Body of pancreas (tissue), 4 donors: ENCODE measurements at regions not wholly inside any gene's neighbourhood (a gene's known extent, or its start where the extent isn't known, plus 50 kb on each side); places are given as distances from the start of the nearest gene placed in this dataset.

Source experiments
- ATAC-seq: fragments of 150-250 bp; one replicate; pipeline ENCODE4 v1.9.1; 2016
- DNase-seq, 4 donors: peaks; one replicate each; pipeline ENCODE4 v3.0.0-alpha.2; 2019
- H3K27ac ChIP-seq, 4 donors: fragments of 200-600 bp; sonication (generic); 1 replicate in 3 of 4; 2 replicates in 1 of 4; pipeline versions ENCODE4 v1.5.1 to v1.6.1; 2016 to 2019; ENCODE audit warnings: mild to moderate bottlenecking in 1 of 4, mixed read lengths in 1 of 4, moderate library complexity in 1 of 4
- H3K27me3 ChIP-seq, 2 donors: fragments of 200-600 bp; sonication (generic); one replicate each; pipeline ENCODE4 v1.6.0; 2016; ENCODE audit warnings: mild to moderate bottlenecking in 1 of 2
- H3K36me3 ChIP-seq, 2 donors: fragments of 200-600 bp; sonication (generic); replicated peaks in 1 of 2; 2 replicates each; pipeline ENCODE4 v1.5.1; 2016; ENCODE audit warnings: low read depth in 2 of 2; ENCODE audit not compliant: insufficient read depth in 1 of 2
- H3K4me1 ChIP-seq: fragments of 200-600 bp; sonication (generic); one replicate; pipeline ENCODE4 v1.6.0; 2016
- H3K4me3 ChIP-seq, 2 donors: fragments of 200-600 bp; sonication (generic); 1 replicate in 1 of 2; 2 replicates in 1 of 2; pipeline ENCODE4 v1.5.1; 2016 to 2019
- H3K9me3 ChIP-seq, 3 donors: fragments of 200-600 bp; sonication (generic); 1 replicate in 2 of 3; 2 replicates in 1 of 3; pipeline ENCODE4 v1.5.1; 2016
- CTCF ChIP-seq, 7 experiments: fragments of 450-650 bp in 4 of 7; fragments of 200-600 bp in 3 of 7; sonication (generic) in 3 of 7; IDR thresholded peaks; one replicate each; pipeline ENCODE4 v1.5.1; 2016 to 2019; ENCODE audit warnings: antibody characterized with exemption in 7 of 7
- POLR2A ChIP-seq, 3 donors: fragments of 450-650 bp; IDR thresholded peaks; one replicate each; pipeline ENCODE4 v1.6.1; 2016; ENCODE audit warnings: antibody characterized with exemption in 3 of 3, mild to moderate bottlenecking in 2 of 3
- WGBS, 2 donors: methylation state at CpG; one replicate each; pipeline ENCODE4 v1.1.5; 2017; 5-methylcytosine and 5-hydroxymethylcytosine counted together
- intact Hi-C: fragments of 100-400 bp; cut with DNase I; formaldehyde crosslinking; loops from one replicate; pipeline ENCODE4 v1.15.1; 2023

GRCh38 chr11:80872116-80872728 is 1431.4 kb upstream of the TENM4 start:
- H3K4me3 ChIP-seq = no peak overlapping the region
- TF ChIP-seq POLR2A (IDR thresholded peaks at IDR 0.05) (no peak), CTCF (IDR thresholded peaks at IDR 0.05) (no peak)
- H3K27me3 ChIP-seq = no peaks in the 10 kb centered on the region
- DNase-seq (no peak), ATAC-seq (no peak)
- no peaks in the 10 kb centered on the region for H3K9me3 ChIP-seq
- no peaks in the 10 kb centered on the region for H3K36me3 ChIP-seq
- no peaks in the 10 kb centered on the region for H3K4me1 ChIP-seq
- intact Hi-C loops = no loop called here
- no peak overlapping the region for H3K27ac ChIP-seq

DNA sequence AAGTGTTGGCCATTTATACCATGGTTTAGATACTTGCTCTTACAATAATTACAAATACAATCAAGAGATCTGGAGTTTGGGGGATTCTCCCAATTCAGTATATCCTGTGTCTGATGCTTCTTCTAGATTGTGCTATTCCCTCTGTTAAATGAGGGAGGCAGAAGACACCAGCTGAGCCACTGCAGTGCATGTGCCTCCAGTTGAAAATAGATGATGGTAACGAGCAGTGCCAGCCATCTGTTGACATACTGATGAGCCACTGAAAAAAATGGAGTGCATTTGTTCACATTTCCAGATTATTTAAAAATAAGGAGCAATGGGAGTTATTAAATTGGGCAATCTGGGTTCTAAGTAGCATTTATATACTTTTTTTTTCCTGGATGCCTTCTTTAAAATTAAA is 1428.0 kb upstream of the TENM4 start:
- Histone ChIP-seq H3K4me1 (no peaks in the 10 kb centered on the region), H3K36me3 (no peaks in the 10 kb centered on the region), H3K27ac (no peak overlapping the region), H3K9me3 (no peaks in the 10 kb centered on the region), H3K4me3 (no peak overlapping the region), H3K27me3 (no peaks in the 10 kb centered on the region)
- intact Hi-C loops = no loop called here
- TF ChIP-seq CTCF (IDR thresholded peaks at IDR 0.05) (no peak), POLR2A (IDR thresholded peaks at IDR 0.05) (no peak)
- WGBS, 2 donors = 46% methylated on average over 1 of the region's 1 CpG
- no peak for DNase-seq
- no peak for ATAC-seq

GRCh38 chr11:80862011-80862410 is 1421.2 kb upstream of the TENM4 start:
- DNase-seq (no peak), ATAC-seq (no peak)
- intact Hi-C loops = no loop called here
- 73 to 87% methylated on average over 4 to 5 of the region's 5 CpGs for WGBS, 2 donors
- Histone ChIP-seq H3K4me1 (no peaks in the 10 kb centered on the region), H3K9me3 (no peaks in the 10 kb centered on the region), H3K27ac (no peak overlapping the region), H3K4me3 (no peak overlapping the region), H3K36me3 (no peaks in the 10 kb centered on the region), H3K27me3 (no peaks in the 10 kb centered on the region)
- TF ChIP-seq POLR2A (IDR thresholded peaks at IDR 0.05) (no peak), CTCF (IDR thresholded peaks at IDR 0.05) (no peak)

DNA sequence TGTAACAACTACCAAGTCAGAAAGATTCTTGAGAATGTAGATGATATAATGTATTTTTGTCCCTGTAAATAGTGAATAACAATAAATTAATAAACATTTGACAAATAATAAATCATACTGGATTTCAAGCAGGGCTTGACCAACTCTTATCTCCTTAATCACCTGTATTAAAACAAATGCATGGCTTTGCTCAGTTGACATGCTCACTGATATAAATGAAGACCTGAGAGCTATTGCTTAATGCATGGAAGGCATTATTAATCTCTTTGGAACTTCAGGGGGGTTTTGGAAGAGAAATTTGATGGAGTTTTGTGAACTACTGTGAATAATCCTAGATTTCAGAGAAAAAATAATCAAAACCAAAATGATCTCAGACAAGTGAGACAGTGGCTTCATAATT is 1420.4 kb upstream of the TENM4 start:
- no peaks in the 10 kb centered on the region for H3K36me3 ChIP-seq
- no peak overlapping the region for H3K27ac ChIP-seq
- H3K4me1 ChIP-seq = no peaks in the 10 kb centered on the region
- ATAC-seq (no peak), DNase-seq (no peak)
- no peak for TF ChIP-seq CTCF (IDR thresholded peaks at IDR 0.05)
- TF ChIP-seq POLR2A (IDR thresholded peaks at IDR 0.05) = no peak
- H3K4me3 ChIP-seq = no peak overlapping the region
- H3K9me3 ChIP-seq = no peaks in the 10 kb centered on the region
- intact Hi-C loops = no loop called here
- no peaks in the 10 kb centered on the region for H3K27me3 ChIP-seq

DNA sequence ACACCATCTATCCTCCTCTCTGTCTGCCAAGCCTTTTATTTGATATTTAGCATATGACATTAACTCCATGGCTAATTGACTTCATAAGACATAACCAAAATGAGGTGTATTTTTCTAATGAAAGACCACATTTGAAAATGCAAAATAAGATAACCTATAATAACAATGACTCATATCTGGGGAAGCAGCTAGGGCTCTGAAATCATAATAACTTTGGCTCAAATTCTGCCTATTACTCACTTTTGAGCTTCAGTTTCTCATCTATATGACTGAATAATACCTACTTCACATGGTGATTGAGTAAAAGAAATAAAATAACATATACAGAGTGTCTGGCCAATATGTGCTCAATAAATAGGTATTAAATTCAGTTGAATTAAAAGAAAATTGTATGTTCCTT is 1419.8 kb upstream of the TENM4 start:
- TF ChIP-seq POLR2A (IDR thresholded peaks at IDR 0.05) (no peak), CTCF (IDR thresholded peaks at IDR 0.05) (no peak)
- ATAC-seq (no peak), DNase-seq (no peak)
- H3K4me1 ChIP-seq = no peaks in the 10 kb centered on the region
- no peaks in the 10 kb centered on the region for H3K27me3 ChIP-seq
- no peaks in the 10 kb centered on the region for H3K36me3 ChIP-seq
- intact Hi-C loops = no loop called here
- H3K9me3 ChIP-seq = no peaks in the 10 kb centered on the region
- H3K4me3 ChIP-seq = no peak overlapping the region
- no peak overlapping the region for H3K27ac ChIP-seq
